ENCODE measurements at regions not wholly inside any gene's neighbourhood (a gene's known extent, or its start where the extent isn't known, plus 50 kb on each side); places are given as distances from the start of the nearest gene placed in this dataset.

GRCh38 chr6:94498099-94498498 is 1078.7 kb upstream of the EPHA7 start:
- Mint-ChIP-seq H3K4me1 (ENCODE audit: unreplicated experiment) (peaks cover 3% of the 10 kb centered on the region), H3K9me3 (ENCODE audit: unreplicated experiment) (no peaks in the 10 kb centered on the region), H3K27me3 (ENCODE audit: unreplicated experiment) (no peaks in the 10 kb centered on the region), H3K4me3 (ENCODE audit: unreplicated experiment) (no peak overlapping the region), H3K36me3 (ENCODE audit: low read depth, unreplicated experiment) (no peaks in the 10 kb centered on the region), H3K27ac (ENCODE audit: unreplicated experiment) (no peak overlapping the region)
- DNase-seq (ENCODE audit: low spot score) = no peak
- TF ChIP-seq CTCF (IDR thresholded peaks at IDR 0.05; ENCODE audit: unreplicated experiment) = no peak

GRCh38 chr6:94494500-94494899 is 1075.1 kb upstream of the EPHA7 start:
- no peak overlapping the region for H3K4me3 Mint-ChIP-seq (ENCODE audit: unreplicated experiment)
- H3K27ac Mint-ChIP-seq (ENCODE audit: unreplicated experiment) = no peak overlapping the region
- no peaks in the 10 kb centered on the region for H3K27me3 Mint-ChIP-seq (ENCODE audit: unreplicated experiment)
- DNase-seq (ENCODE audit: low spot score) = no peak
- no peaks in the 10 kb centered on the region for H3K9me3 Mint-ChIP-seq (ENCODE audit: unreplicated experiment)
- no peak for TF ChIP-seq CTCF (IDR thresholded peaks at IDR 0.05; ENCODE audit: unreplicated experiment)
- no peaks in the 10 kb centered on the region for H3K36me3 Mint-ChIP-seq (ENCODE audit: low read depth, unreplicated experiment)
- no peaks in the 10 kb centered on the region for H3K4me1 Mint-ChIP-seq (ENCODE audit: unreplicated experiment)

DNA sequence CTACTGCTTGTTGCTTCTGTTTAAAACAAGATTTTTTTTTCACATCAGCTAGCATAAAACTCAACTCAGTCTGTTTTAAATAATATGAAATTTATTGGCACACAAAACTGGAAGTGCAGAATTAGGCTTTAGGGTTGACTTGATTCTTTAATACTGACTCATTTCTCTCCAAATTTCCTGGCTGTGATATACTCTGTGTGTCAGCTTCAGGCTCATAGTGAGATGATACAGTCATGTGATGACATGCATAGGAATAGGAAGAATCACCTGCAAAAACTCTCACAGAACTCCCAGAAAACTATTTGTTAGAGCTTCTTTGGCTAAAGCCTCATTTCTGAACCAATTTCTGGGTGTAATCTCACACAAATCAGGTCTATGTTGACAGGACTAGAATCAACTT is 1068.0 kb upstream of the EPHA7 start:
- no peaks in the 10 kb centered on the region for H3K4me1 Mint-ChIP-seq (ENCODE audit: unreplicated experiment)
- no peaks in the 10 kb centered on the region for H3K9me3 Mint-ChIP-seq (ENCODE audit: unreplicated experiment)
- no peaks in the 10 kb centered on the region for H3K27me3 Mint-ChIP-seq (ENCODE audit: unreplicated experiment)
- no peaks in the 10 kb centered on the region for H3K36me3 Mint-ChIP-seq (ENCODE audit: low read depth, unreplicated experiment)
- H3K27ac Mint-ChIP-seq (ENCODE audit: unreplicated experiment) = no peak overlapping the region
- DNase-seq (ENCODE audit: low spot score) = no peak
- TF ChIP-seq CTCF (IDR thresholded peaks at IDR 0.05; ENCODE audit: unreplicated experiment) = no peak
- H3K4me3 Mint-ChIP-seq (ENCODE audit: unreplicated experiment) = no peak overlapping the region

GRCh38 chr6:94478133-94479005 is 1059.0 kb upstream of the EPHA7 start:
- TF ChIP-seq CTCF (IDR thresholded peaks at IDR 0.05; ENCODE audit: unreplicated experiment) = no peak
- H3K4me1 Mint-ChIP-seq (ENCODE audit: unreplicated experiment) = no peaks in the 10 kb centered on the region
- H3K36me3 Mint-ChIP-seq (ENCODE audit: low read depth, unreplicated experiment) = no peaks in the 10 kb centered on the region
- H3K27ac Mint-ChIP-seq (ENCODE audit: unreplicated experiment) = no peak overlapping the region
- H3K4me3 Mint-ChIP-seq (ENCODE audit: unreplicated experiment) = no peak overlapping the region
- DNase-seq (ENCODE audit: low spot score) = no peak
- H3K9me3 Mint-ChIP-seq (ENCODE audit: unreplicated experiment) = no peaks in the 10 kb centered on the region
- H3K27me3 Mint-ChIP-seq (ENCODE audit: unreplicated experiment) = peaks cover 1% of the 10 kb centered on the region

DNA sequence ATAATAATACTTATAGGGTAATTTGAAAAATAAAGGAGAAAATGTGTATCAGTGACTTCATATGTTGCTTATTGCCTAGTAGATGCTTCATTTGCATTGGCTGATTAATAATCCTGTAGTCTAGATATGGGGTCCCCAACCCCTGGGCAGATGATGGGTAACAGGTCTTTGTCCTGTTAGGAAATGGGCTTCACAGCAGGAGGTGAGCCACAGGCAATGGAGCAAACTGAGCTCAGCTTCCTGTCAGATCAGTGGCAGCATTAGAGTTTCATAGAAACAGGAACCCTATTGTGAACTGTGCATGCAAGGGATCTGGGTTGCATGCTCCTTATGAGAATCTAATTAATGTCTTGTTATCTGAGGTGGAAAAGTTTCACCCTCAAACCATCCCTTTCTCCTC is 1049.5 kb upstream of the EPHA7 start:
- no peak overlapping the region for H3K4me3 Mint-ChIP-seq (ENCODE audit: unreplicated experiment)
- no peak for DNase-seq (ENCODE audit: low spot score)
- H3K27ac Mint-ChIP-seq (ENCODE audit: unreplicated experiment) = no peak overlapping the region
- H3K4me1 Mint-ChIP-seq (ENCODE audit: unreplicated experiment) = no peaks in the 10 kb centered on the region
- no peaks in the 10 kb centered on the region for H3K36me3 Mint-ChIP-seq (ENCODE audit: low read depth, unreplicated experiment)
- TF ChIP-seq CTCF (IDR thresholded peaks at IDR 0.05; ENCODE audit: unreplicated experiment) = no peak
- H3K9me3 Mint-ChIP-seq (ENCODE audit: unreplicated experiment) = no peaks in the 10 kb centered on the region
- H3K27me3 Mint-ChIP-seq (ENCODE audit: unreplicated experiment) = no peaks in the 10 kb centered on the region

Measured in endothelial cell (in vitro differentiated cells).